H1 (cell line): ENCODE measurements at regions not wholly inside any gene's neighbourhood (a gene's known extent, or its start where the extent isn't known, plus 50 kb on each side); places are given as distances from the start of the nearest gene placed in this dataset.

Experiments used
- CTCF ChIA-PET: fragments of 300-600 bp; sonication (Branson Sonifier 250); formaldehyde crosslinking; loops from one replicate; lab custom pipeline; 2021; ENCODE audit not compliant: partially characterized antibody; lab: Charles Lee
- POLR2A ChIA-PET: fragments of 300-600 bp; sonication (Branson Sonifier 250); formaldehyde crosslinking; loops from one replicate; lab custom pipeline; 2021; ENCODE audit warnings: inconsistent platforms; ENCODE audit not compliant: partially characterized antibody; lab: Charles Lee
- DNase-seq, 2 experiments: peaks; one replicate each; pipeline versions ENCODE4 v3.0.0 to v3.0.0-alpha.2; 2010 to 2022; ENCODE audit warnings: low spot score in 2 of 2, low read depth in 1 of 2, mixed read lengths in 1 of 2
- FAIRE-seq: peaks from 2 replicates; lab custom pipeline; 2011; peaks lifted over from hg19 to GRCh38; lab: Jason Lieb, UNC
- H2AFZ ChIP-seq: 2 replicates; pipeline ENCODE4 v1.8.1; 2012; ENCODE audit warnings: low read length, inconsistent platforms
- H2AK5ac ChIP-seq: 2 replicates; pipeline ENCODE4 v1.6.1; 2013; ENCODE audit warnings: low read depth, low read length
- H2BK120ac ChIP-seq: replicated peaks from 2 replicates; pipeline ENCODE3; 2013; ENCODE audit warnings: low read depth, low read length, inconsistent platforms
- H2BK12ac ChIP-seq: 2 replicates; pipeline ENCODE4 v1.6.1; 2013; ENCODE audit warnings: low read depth, low read length
- H2BK15ac ChIP-seq: 2 replicates; pipeline ENCODE4 v1.6.1; 2013; ENCODE audit warnings: low read length
- H2BK20ac ChIP-seq: 2 replicates; pipeline ENCODE4 v1.6.1; 2013; ENCODE audit warnings: low read length
- H2BK5ac ChIP-seq: 2 replicates; pipeline ENCODE4 v1.6.1; 2013; ENCODE audit warnings: low read depth, low read length
- H3K14ac ChIP-seq: 2 replicates; pipeline ENCODE4 v1.6.1; 2013; ENCODE audit warnings: inconsistent platforms; ENCODE audit not compliant: insufficient read length
- H3K18ac ChIP-seq: 2 replicates; pipeline ENCODE4 v1.6.1; 2013; ENCODE audit warnings: low read length; ENCODE audit errors: extremely low read depth
- H3K23ac ChIP-seq: 2 replicates; pipeline ENCODE4 v1.6.1; 2013; ENCODE audit warnings: inconsistent platforms; ENCODE audit not compliant: insufficient read length
- H3K23me2 ChIP-seq: 2 replicates; pipeline ENCODE4 v1.6.1; 2013; ENCODE audit warnings: low read depth, low read length
- H3K27ac ChIP-seq: 2 replicates; pipeline ENCODE4 v1.6.1; 2011; ENCODE audit warnings: low read depth, low read length, inconsistent platforms
- H3K27me3 ChIP-seq, 4 experiments: replicated peaks in 1 of 4; 1 replicate in 1 of 4; 2 replicates in 3 of 4; pipeline versions ENCODE4 v1.6.1 to v1.8.1; 2011 to 2013; ENCODE audit warnings: low read length in 3 of 4, mild to moderate bottlenecking in 3 of 4, inconsistent platforms in 2 of 4, mixed read lengths in 2 of 4, moderate library complexity in 1 of 4; ENCODE audit not compliant: control insufficient read depth in 3 of 4, insufficient read depth in 3 of 4; ENCODE audit errors: extremely low read depth in 1 of 4
- H3K36me3 ChIP-seq, 4 experiments: 2 replicates each; pipeline versions ENCODE4 v1.6.1 to v1.8.1; 2011 to 2013; ENCODE audit warnings: mild to moderate bottlenecking in 4 of 4, low read length in 3 of 4, moderate library complexity in 2 of 4, control low read depth in 1 of 4, inconsistent platforms in 1 of 4; ENCODE audit not compliant: insufficient read depth in 4 of 4, control insufficient read depth in 2 of 4
- H3K4ac ChIP-seq: replicated peaks from 2 replicates; pipeline ENCODE3; 2013; ENCODE audit warnings: low read length, low read depth, mixed read lengths, inconsistent platforms; ENCODE audit not compliant: insufficient read length
- H3K4me1 ChIP-seq, 4 experiments: replicated peaks in 1 of 4; 1 replicate in 1 of 4; 2 replicates in 3 of 4; pipeline versions ENCODE4 v1.6.1 to v1.8.1; 2011 to 2013; ENCODE audit warnings: low read length in 3 of 4, inconsistent platforms in 2 of 4, mixed read lengths in 1 of 4; ENCODE audit not compliant: insufficient read depth in 4 of 4, control insufficient read depth in 3 of 4
- H3K4me2 ChIP-seq, 2 experiments: 2 replicates each; pipeline versions ENCODE4 v1.6.1 to v1.8.1; 2011 to 2013; ENCODE audit warnings: low read depth in 2 of 2, low read length in 2 of 2, control low read depth in 1 of 2, inconsistent platforms in 1 of 2, mild to moderate bottlenecking in 1 of 2; ENCODE audit not compliant: insufficient read depth in 1 of 2
- H3K4me3 ChIP-seq, 4 experiments: fragments of 200-600, 300-600 bp in 1 of 4; sonication (generic), shearing (Covaris generic), sonication (Bioruptor Twin) in 1 of 4; 2 replicates each; pipeline versions ENCODE4 v1.5.1 to v1.8.1; 2011 to 2016; ENCODE audit warnings: low read length in 4 of 4, low read depth in 3 of 4, control low read depth in 2 of 4, inconsistent platforms in 2 of 4, mild to moderate bottlenecking in 2 of 4, mixed read lengths in 1 of 4, moderate library complexity in 1 of 4; ENCODE audit not compliant: insufficient read depth in 2 of 4; ENCODE audit errors: extremely low read depth in 1 of 4
- H3K56ac ChIP-seq: replicated peaks from 2 replicates; pipeline ENCODE3; 2013; ENCODE audit warnings: low read depth, mild to moderate bottlenecking, mixed read lengths, low read length, inconsistent platforms; ENCODE audit not compliant: insufficient read length
- H3K79me1 ChIP-seq: 2 replicates; pipeline ENCODE4 v1.6.1; 2013; ENCODE audit warnings: low read depth, low read length, control low read depth
- H3K79me2 ChIP-seq, 2 experiments: 2 replicates each; pipeline versions ENCODE4 v1.6.1 to v1.8.1; 2012 to 2013; ENCODE audit warnings: low read length in 2 of 2, mild to moderate bottlenecking in 2 of 2, inconsistent platforms in 1 of 2; ENCODE audit not compliant: insufficient read depth in 2 of 2, control insufficient read depth in 1 of 2
- H3K9ac ChIP-seq, 4 experiments: replicated peaks in 1 of 4; 1 replicate in 1 of 4; 2 replicates in 3 of 4; pipeline versions ENCODE4 v1.6.1 to v1.8.1; 2011 to 2013; ENCODE audit warnings: low read depth in 3 of 4, low read length in 3 of 4, control low read depth in 2 of 4, mild to moderate bottlenecking in 2 of 4, moderate library complexity in 2 of 4, inconsistent platforms in 1 of 4; ENCODE audit errors: extremely low read depth in 1 of 4
- H3K9me3 ChIP-seq, 2 experiments: 2 replicates each; pipeline versions ENCODE4 v1.6.1 to v1.8.1; 2012 to 2013; ENCODE audit warnings: mild to moderate bottlenecking in 2 of 2, moderate library complexity in 2 of 2, control low read depth in 1 of 2, inconsistent platforms in 1 of 2, low read depth in 1 of 2, low read length in 1 of 2, mixed read lengths in 1 of 2; ENCODE audit not compliant: insufficient read depth in 2 of 2
- H4K20me1 ChIP-seq, 2 experiments: replicated peaks in 1 of 2; 2 replicates each; pipeline versions ENCODE3 to v1.8.1; 2011 to 2013; ENCODE audit warnings: inconsistent platforms in 2 of 2, low read length in 2 of 2, mild to moderate bottlenecking in 1 of 2; ENCODE audit not compliant: insufficient read depth in 2 of 2, control insufficient read depth in 1 of 2
- H4K5ac ChIP-seq: 2 replicates; pipeline ENCODE4 v1.6.1; 2013; ENCODE audit warnings: low read length, low read depth, mixed read lengths, inconsistent platforms; ENCODE audit not compliant: insufficient read length
- H4K8ac ChIP-seq: 2 replicates; pipeline ENCODE4 v1.8.0; 2013; ENCODE audit warnings: mild to moderate bottlenecking, moderate library complexity, low read length, inconsistent platforms; ENCODE audit not compliant: insufficient read depth; ENCODE audit errors: extremely low read depth
- H4K91ac ChIP-seq: replicated peaks from 2 replicates; pipeline ENCODE3; 2013; ENCODE audit warnings: low read length, mixed read lengths, inconsistent platforms; ENCODE audit not compliant: insufficient read length
- BCL11A ChIP-seq, 2 experiments: IDR thresholded peaks; one replicate each; pipeline ENCODE4 v1.6.1; 2011; ENCODE audit warnings: low read depth in 2 of 2, low read length in 2 of 2, mild to moderate bottlenecking in 2 of 2
- CBX5 ChIP-seq: fragments of 300-800, 300-1000 bp; sonication (generic); IDR thresholded peaks from 2 replicates; pipeline ENCODE4 v1.7.1; 2016; ENCODE audit warnings: antibody characterized with exemption, low read length, low read depth
- CHD1 ChIP-seq: IDR thresholded peaks from 2 replicates; pipeline ENCODE4 v1.6.1; 2012; ENCODE audit warnings: low read depth, low read length, improper control_type of control experiment
- CHD2 ChIP-seq: IDR thresholded peaks from 2 replicates; pipeline ENCODE4 v1.6.1; 2012; ENCODE audit warnings: low read length, improper control_type of control experiment
- KDM1A ChIP-seq: fragments of 200-600, 300-600 bp; sonication (generic); IDR thresholded peaks from 2 replicates; pipeline ENCODE4 v1.7.1; 2016; ENCODE audit warnings: mild to moderate bottlenecking, low read length, borderline replicate concordance
- MAFK ChIP-seq: IDR thresholded peaks from 2 replicates; pipeline ENCODE4 v1.6.1; 2012; ENCODE audit warnings: low read depth, mild to moderate bottlenecking, improper control_type of control experiment, low read length
- SIRT6 ChIP-seq: IDR thresholded peaks from one replicate; pipeline ENCODE4 v1.7.1; 2012; ENCODE audit warnings: low read length, inconsistent platforms
- SP2 ChIP-seq: IDR thresholded peaks from 2 replicates; pipeline ENCODE4 v1.6.1; 2012; ENCODE audit warnings: mild to moderate bottlenecking, low read length, inconsistent platforms
- TBP ChIP-seq: IDR thresholded peaks from 2 replicates; pipeline ENCODE4 v1.6.1; 2011; ENCODE audit warnings: low read depth, low read length, improper control_type of control experiment
- YY1 ChIP-seq: IDR thresholded peaks from 2 replicates; pipeline ENCODE4 v1.6.1; 2011; ENCODE audit warnings: low read depth, mild to moderate bottlenecking, low read length
- WGBS, 2 experiments: shearing (Covaris generic) in 1 of 2; methylation state at CpG; one replicate each; pipeline versions ENCODE4 v1.1.6 to v1.1.7; 2013 to 2015; ENCODE audit warnings: low lambda C conversion rate in 2 of 2, mixed read lengths in 2 of 2, inconsistent platforms in 1 of 2, low coverage in 1 of 2, missing lambda C conversion rate in 1 of 2; ENCODE audit not compliant: insufficient replicate concordance in 2 of 2, insufficient coverage in 1 of 2, insufficient read length in 1 of 2; ENCODE audit errors: extremely low coverage in 1 of 2, missing lambda C conversion rate in 1 of 2; 5-methylcytosine and 5-hydroxymethylcytosine counted together
- TF ChIP-seq, protein P1 (sequence below): IDR thresholded peaks from 2 replicates; pipeline ENCODE4 v1.6.1; 2012; ENCODE audit warnings: inconsistent platforms
- TF ChIP-seq, protein P2 (sequence below), 3 experiments: IDR thresholded peaks; 1 replicate in 2 of 3; 2 replicates in 1 of 3; pipeline versions ENCODE4 v1.5.1 to v1.6.1; 2011; ENCODE audit warnings: low read length in 3 of 3, mild to moderate bottlenecking in 3 of 3, inconsistent platforms in 2 of 3, low read depth in 1 of 3, moderate library complexity in 1 of 3; ENCODE audit not compliant: insufficient read depth in 1 of 3; ENCODE audit errors: control extremely low read depth in 1 of 3

DNA sequence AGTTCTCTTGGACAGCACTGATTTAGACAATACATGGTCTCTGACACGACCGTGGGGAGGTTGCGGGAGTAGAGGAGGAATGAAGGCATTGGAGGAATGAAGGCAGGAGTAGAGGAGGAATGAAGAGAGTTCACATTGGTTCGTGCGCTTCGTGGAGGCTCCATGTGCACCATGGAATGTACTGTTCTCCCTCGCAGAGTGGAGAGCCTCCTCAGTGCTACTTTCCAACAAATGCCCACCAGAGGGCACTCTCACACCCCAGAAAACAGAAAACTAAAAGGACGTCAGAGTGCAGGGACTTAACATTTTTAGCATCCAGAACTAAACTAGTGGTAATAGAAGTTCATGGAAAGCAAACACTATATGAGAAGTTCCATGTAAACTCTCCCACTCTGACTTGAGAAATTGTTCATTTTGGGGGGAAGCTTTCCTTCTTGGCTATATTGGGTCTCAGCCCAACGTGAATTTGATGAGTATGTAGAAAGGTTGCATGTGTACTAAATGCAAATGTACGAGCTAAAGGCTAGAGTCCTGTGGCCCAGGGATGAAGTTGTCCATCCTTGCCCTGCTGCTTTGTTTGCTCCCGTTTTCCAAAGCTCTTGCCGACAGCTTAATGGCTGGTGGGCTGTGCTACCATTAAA lies 211.6 kb downstream of the LMX1A start:
- POLR2A ChIA-PET = no interaction called here
- CTCF ChIA-PET = interaction anchor here (0.6 to 5.9 kb wide), 50 partner anchors 8 to 441 kb away, joined by 3 to 70 read pairs (median 5); no protein-coding TSS in a partner anchor
- no peak overlapping the region for H2BK20ac ChIP-seq
- H3K4me2 ChIP-seq = no peak overlapping the region
- no peaks in the 10 kb centered on the region; the same call in 1 of the 2 replicates for H3K23me2 ChIP-seq
- H2BK5ac ChIP-seq = no peak overlapping the region
- no peak overlapping the region for H3K4me3 ChIP-seq
- FAIRE-seq (peak; percentile 94), DNase-seq (peak; percentile 36 to 80)
- H2BK15ac ChIP-seq = no peak overlapping the region
- no peaks in the 10 kb centered on the region for H3K79me1 ChIP-seq
- no peaks in the 10 kb centered on the region for H3K4me1 ChIP-seq
- no peak overlapping the region for H3K4ac ChIP-seq
- no peak overlapping the region for H3K56ac ChIP-seq
- peaks cover 0 to 2% (median 1%) of the 10 kb centered on the region in 4 experiments; a peak in 3 of 7 replicates for H3K27me3 ChIP-seq
- H4K91ac ChIP-seq = no peak overlapping the region
- no peak overlapping the region for H2BK120ac ChIP-seq
- H3K79me2 ChIP-seq = no peaks in the 10 kb centered on the region
- H3K9me3 ChIP-seq = no peaks in the 10 kb centered on the region
- H3K9ac ChIP-seq = no peak overlapping the region
- H3K18ac ChIP-seq = no peak overlapping the region
- WGBS, 2 experiments = 32% methylated on average over 12 of the region's 12 CpGs; no CpG with 5 or more reads in 1 of the 2 experiments
- H3K14ac ChIP-seq = no peak overlapping the region
- H4K5ac ChIP-seq = no peak overlapping the region
- no peak overlapping the region for H2AFZ ChIP-seq
- H2AK5ac ChIP-seq = no peak overlapping the region
- H4K8ac ChIP-seq = no peak overlapping the region
- no peak overlapping the region for H3K27ac ChIP-seq
- H2BK12ac ChIP-seq = no peak overlapping the region
- H4K20me1 ChIP-seq = no peaks in the 10 kb centered on the region
- H3K36me3 ChIP-seq = no peaks in the 10 kb centered on the region
- H3K23ac ChIP-seq = no peak overlapping the region
- TF ChIP-seq CHD1 (no peak), BCL11A (IDR thresholded peaks at IDR 0.05; ENCODE audit: low read depth in 2 of 2, low read length in 2 of 2) (no peak), SP2 (no peak), YY1 (no peak), SIRT6 (no peak), MAFK (no peak), CBX5 (no peak), CHD2 (0 out of 2 replicates have a peak, but pooled peaks have one; percentile 21), TBP (no peak), KDM1A (no peak)
- TF ChIP-seq, protein P1, sequence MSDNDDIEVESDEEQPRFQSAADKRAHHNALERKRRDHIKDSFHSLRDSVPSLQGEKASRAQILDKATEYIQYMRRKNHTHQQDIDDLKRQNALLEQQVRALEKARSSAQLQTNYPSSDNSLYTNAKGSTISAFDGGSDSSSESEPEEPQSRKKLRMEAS = peak; percentile 92
- TF ChIP-seq, protein P2, sequence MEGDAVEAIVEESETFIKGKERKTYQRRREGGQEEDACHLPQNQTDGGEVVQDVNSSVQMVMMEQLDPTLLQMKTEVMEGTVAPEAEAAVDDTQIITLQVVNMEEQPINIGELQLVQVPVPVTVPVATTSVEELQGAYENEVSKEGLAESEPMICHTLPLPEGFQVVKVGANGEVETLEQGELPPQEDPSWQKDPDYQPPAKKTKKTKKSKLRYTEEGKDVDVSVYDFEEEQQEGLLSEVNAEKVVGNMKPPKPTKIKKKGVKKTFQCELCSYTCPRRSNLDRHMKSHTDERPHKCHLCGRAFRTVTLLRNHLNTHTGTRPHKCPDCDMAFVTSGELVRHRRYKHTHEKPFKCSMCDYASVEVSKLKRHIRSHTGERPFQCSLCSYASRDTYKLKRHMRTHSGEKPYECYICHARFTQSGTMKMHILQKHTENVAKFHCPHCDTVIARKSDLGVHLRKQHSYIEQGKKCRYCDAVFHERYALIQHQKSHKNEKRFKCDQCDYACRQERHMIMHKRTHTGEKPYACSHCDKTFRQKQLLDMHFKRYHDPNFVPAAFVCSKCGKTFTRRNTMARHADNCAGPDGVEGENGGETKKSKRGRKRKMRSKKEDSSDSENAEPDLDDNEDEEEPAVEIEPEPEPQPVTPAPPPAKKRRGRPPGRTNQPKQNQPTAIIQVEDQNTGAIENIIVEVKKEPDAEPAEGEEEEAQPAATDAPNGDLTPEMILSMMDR (IDR thresholded peaks at IDR 0.05; ENCODE audit: control extremely low read depth in 1 of 3, insufficient read depth in 1 of 3, low read depth in 1 of 3, low read length in 3 of 3) = peak; percentile 51 to 84 (median 83)
